Astrocyte (in vitro differentiated cells and primary cell): ENCODE measurements at regions not wholly inside any gene's neighbourhood (a gene's known extent, or its start where the extent isn't known, plus 50 kb on each side); places are given as distances from the start of the nearest gene placed in this dataset.

Source experiments
- DNase-seq: peaks from one replicate; pipeline ENCODE4 v3.0.0-alpha.2; 2010; ENCODE audit warnings: low read depth
- FAIRE-seq: peaks from 2 replicates; lab custom pipeline; 2011; peaks lifted over from hg19 to GRCh38; lab: Jason Lieb, UNC
- H2AFZ ChIP-seq: 2 replicates; pipeline ENCODE4 v1.6.0; 2012; ENCODE audit warnings: low read depth, low read length, inconsistent platforms
- H3K27ac ChIP-seq: 2 replicates; pipeline ENCODE4 v1.5.1; 2011; ENCODE audit warnings: low read depth, low read length, inconsistent platforms
- H3K27me3 ChIP-seq: 2 replicates; pipeline ENCODE4 v1.6.0; 2011; ENCODE audit warnings: low read length, inconsistent platforms; ENCODE audit not compliant: insufficient read depth
- H3K36me3 ChIP-seq: 2 replicates; pipeline ENCODE4 v1.5.1; 2011; ENCODE audit warnings: low read length, inconsistent platforms; ENCODE audit not compliant: insufficient read depth
- H3K4me1 ChIP-seq: 2 replicates; pipeline ENCODE4 v1.5.1; 2011; ENCODE audit warnings: low read length, inconsistent platforms; ENCODE audit not compliant: insufficient read depth
- H3K4me2 ChIP-seq: 2 replicates; pipeline ENCODE4 v1.6.0; 2012; ENCODE audit warnings: low read length, inconsistent platforms
- H3K4me3 ChIP-seq: 2 replicates; pipeline ENCODE4 v1.5.1; 2011; ENCODE audit warnings: low read depth, mild to moderate bottlenecking, low read length, inconsistent platforms; ENCODE audit not compliant: insufficient read depth
- H3K79me2 ChIP-seq: 2 replicates; pipeline ENCODE4 v1.6.0; 2012; ENCODE audit warnings: mild to moderate bottlenecking, low read length, inconsistent platforms; ENCODE audit not compliant: insufficient read depth
- H3K9ac ChIP-seq: 2 replicates; pipeline ENCODE4 v1.6.0; 2012; ENCODE audit warnings: mild to moderate bottlenecking, low read length, inconsistent platforms
- H3K9me3 ChIP-seq: 2 replicates; pipeline ENCODE4 v1.5.1; 2012; ENCODE audit warnings: low read depth, mild to moderate bottlenecking, low read length, inconsistent platforms; ENCODE audit not compliant: insufficient read depth
- H4K20me1 ChIP-seq: 2 replicates; pipeline ENCODE4 v1.6.0; 2012; ENCODE audit warnings: low read length, inconsistent platforms; ENCODE audit not compliant: insufficient read depth
- H3K27ac Mint-ChIP-seq: one replicate; pipeline ENCODE4 v1.8.0; 2021; ENCODE audit warnings: mild to moderate bottlenecking, mixed read lengths; ENCODE audit not compliant: unreplicated experiment
- H3K27me3 Mint-ChIP-seq: one replicate; pipeline ENCODE4 v1.8.0; 2021; ENCODE audit warnings: low read depth, mixed read lengths; ENCODE audit not compliant: unreplicated experiment
- H3K36me3 Mint-ChIP-seq: one replicate; pipeline ENCODE4 v1.8.0; 2021; ENCODE audit warnings: low read depth, mixed read lengths; ENCODE audit not compliant: unreplicated experiment
- H3K4me1 Mint-ChIP-seq: one replicate; pipeline ENCODE4 v1.8.0; 2021; ENCODE audit warnings: low read depth, mixed read lengths; ENCODE audit not compliant: unreplicated experiment
- H3K4me3 Mint-ChIP-seq: one replicate; pipeline ENCODE4 v1.8.0; 2021; ENCODE audit warnings: mild to moderate bottlenecking, moderate library complexity, mixed read lengths; ENCODE audit not compliant: unreplicated experiment
- H3K9me3 Mint-ChIP-seq: one replicate; pipeline ENCODE4 v1.8.0; 2021; ENCODE audit warnings: mild to moderate bottlenecking, mixed read lengths; ENCODE audit not compliant: unreplicated experiment
- EZH2 ChIP-seq: IDR thresholded peaks from 2 replicates; pipeline ENCODE4 v1.6.1; 2012; ENCODE audit warnings: mild to moderate bottlenecking, low read length, inconsistent platforms; ENCODE audit not compliant: insufficient read depth
- TF ChIP-seq, protein P1 (sequence below): IDR thresholded peaks from 2 replicates; pipeline ENCODE4 v1.5.1; 2011; ENCODE audit warnings: low read depth, mild to moderate bottlenecking, inconsistent platforms, low read length, moderate library complexity; ENCODE audit not compliant: insufficient read depth

DNA sequence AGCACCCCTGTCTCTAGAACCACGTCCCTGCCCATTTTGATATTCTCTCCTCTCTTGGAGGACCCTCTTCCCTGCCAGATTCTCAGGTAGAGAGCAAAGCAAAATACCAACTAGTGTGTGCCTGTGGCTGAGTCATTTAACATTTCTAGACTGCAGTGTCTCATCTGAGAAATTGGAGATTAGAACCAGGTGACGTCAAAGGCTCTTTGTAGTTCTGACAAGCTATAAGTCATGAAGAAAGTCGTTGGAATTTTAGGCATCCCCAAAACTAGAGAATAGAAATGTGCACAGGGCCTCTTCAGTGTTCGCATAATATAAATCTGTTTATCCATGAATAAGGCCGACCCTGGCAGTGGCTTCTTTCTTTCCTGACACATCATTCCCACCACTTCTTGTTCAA is 74.4 kb upstream of the TANC1 start:
- Histone ChIP-seq H3K27me3 (no peaks in the 10 kb centered on the region), H3K4me3 (no peak overlapping the region), H3K4me2 (peak overlapping the region; percentile 63), H3K9me3 (no peaks in the 10 kb centered on the region), H3K4me1 (peaks cover 28% of the 10 kb centered on the region), H3K27ac (peak overlapping the region; percentile 77), H3K79me2 (no peaks in the 10 kb centered on the region), H4K20me1 (no peaks in the 10 kb centered on the region), H3K9ac (peak overlapping the region; percentile 47), H2AFZ (no peak overlapping the region), H3K36me3 (no peaks in the 10 kb centered on the region)
- Mint-ChIP-seq H3K27me3 (no peaks in the 10 kb centered on the region), H3K4me1 (peaks cover 12% of the 10 kb centered on the region), H3K27ac (no peak overlapping the region), H3K4me3 (no peak overlapping the region), H3K36me3 (peaks cover 2% of the 10 kb centered on the region), H3K9me3 (no peaks in the 10 kb centered on the region)
- peak; percentile 67 for FAIRE-seq
- DNase-seq: peak; percentile 97
- TF ChIP-seq, protein P1, sequence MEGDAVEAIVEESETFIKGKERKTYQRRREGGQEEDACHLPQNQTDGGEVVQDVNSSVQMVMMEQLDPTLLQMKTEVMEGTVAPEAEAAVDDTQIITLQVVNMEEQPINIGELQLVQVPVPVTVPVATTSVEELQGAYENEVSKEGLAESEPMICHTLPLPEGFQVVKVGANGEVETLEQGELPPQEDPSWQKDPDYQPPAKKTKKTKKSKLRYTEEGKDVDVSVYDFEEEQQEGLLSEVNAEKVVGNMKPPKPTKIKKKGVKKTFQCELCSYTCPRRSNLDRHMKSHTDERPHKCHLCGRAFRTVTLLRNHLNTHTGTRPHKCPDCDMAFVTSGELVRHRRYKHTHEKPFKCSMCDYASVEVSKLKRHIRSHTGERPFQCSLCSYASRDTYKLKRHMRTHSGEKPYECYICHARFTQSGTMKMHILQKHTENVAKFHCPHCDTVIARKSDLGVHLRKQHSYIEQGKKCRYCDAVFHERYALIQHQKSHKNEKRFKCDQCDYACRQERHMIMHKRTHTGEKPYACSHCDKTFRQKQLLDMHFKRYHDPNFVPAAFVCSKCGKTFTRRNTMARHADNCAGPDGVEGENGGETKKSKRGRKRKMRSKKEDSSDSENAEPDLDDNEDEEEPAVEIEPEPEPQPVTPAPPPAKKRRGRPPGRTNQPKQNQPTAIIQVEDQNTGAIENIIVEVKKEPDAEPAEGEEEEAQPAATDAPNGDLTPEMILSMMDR: no peak
- TF ChIP-seq EZH2: no peak

DNA sequence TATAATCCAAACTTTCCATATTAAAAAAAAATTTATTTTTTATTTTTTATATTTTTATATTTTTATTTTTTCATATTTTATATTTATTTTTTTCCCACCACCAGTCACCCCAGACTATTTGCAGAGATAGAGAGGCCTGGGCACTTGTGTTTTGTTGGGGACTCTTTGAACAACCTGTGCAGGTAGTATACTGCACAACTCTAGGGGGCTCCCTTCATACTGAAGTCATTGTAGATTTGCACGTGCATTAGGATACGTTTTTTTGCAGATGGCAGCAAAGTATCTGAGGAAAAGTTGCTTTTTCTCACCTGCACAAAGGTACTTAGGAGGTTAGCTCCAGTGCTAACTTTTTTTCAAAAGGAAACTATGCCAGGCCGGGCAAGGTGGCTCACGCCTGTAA is 73.9 kb upstream of the TANC1 start:
- H3K27ac Mint-ChIP-seq: no peak overlapping the region
- TF ChIP-seq EZH2: no peak
- TF ChIP-seq, protein P1: no peak

DNA sequence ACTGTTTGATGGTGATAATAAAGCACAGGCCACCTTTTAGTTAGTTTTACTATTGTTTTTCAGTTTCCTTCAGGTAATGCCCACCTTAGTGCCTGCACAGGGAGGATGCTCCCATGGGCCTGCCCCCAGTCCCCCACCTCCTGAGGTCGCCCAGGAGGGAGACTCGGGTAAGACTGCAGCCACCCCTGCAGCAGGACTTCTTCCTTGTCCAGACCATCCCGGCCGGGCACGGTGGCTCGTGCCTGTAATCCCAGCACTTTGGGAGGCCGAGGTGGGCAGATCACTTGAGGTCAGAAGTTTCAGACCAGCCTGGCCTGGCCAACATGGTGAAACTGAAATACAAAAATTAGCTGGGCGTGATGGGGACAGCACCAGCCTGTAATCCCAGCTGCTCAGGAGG is 68.1 kb upstream of the TANC1 start:
- DNase-seq: no peak
- Histone ChIP-seq H3K4me2 (no peak overlapping the region), H3K9me3 (no peaks in the 10 kb centered on the region), H3K4me1 (no peaks in the 10 kb centered on the region), H3K27ac (no peak overlapping the region), H3K79me2 (no peaks in the 10 kb centered on the region), H4K20me1 (no peaks in the 10 kb centered on the region), H3K4me3 (no peak overlapping the region), H3K27me3 (no peaks in the 10 kb centered on the region), H3K9ac (no peak overlapping the region), H2AFZ (no peak overlapping the region), H3K36me3 (no peaks in the 10 kb centered on the region)
- H3K36me3 Mint-ChIP-seq: no peaks in the 10 kb centered on the region
- no peak overlapping the region for H3K4me3 Mint-ChIP-seq
- TF ChIP-seq, protein P1: no peak
- no peak for TF ChIP-seq EZH2
- H3K9me3 Mint-ChIP-seq: no peaks in the 10 kb centered on the region
- no peaks in the 10 kb centered on the region for H3K27me3 Mint-ChIP-seq
- FAIRE-seq: no peak
- peaks cover 2% of the 10 kb centered on the region for H3K4me1 Mint-ChIP-seq
- no peak overlapping the region for H3K27ac Mint-ChIP-seq

More for the DNA sequence above, 73.9 kb upstream of the TANC1 start:
- Mint-ChIP-seq H3K27me3 (no peaks in the 10 kb centered on the region), H3K4me1 (peaks cover 12% of the 10 kb centered on the region), H3K36me3 (peaks cover 2% of the 10 kb centered on the region), H3K4me3 (no peak overlapping the region), H3K9me3 (no peaks in the 10 kb centered on the region)
- H3K27ac ChIP-seq: peak overlapping the region; percentile 77
- no peaks in the 10 kb centered on the region for H4K20me1 ChIP-seq
- no peaks in the 10 kb centered on the region for H3K79me2 ChIP-seq
- H3K9me3 ChIP-seq: no peaks in the 10 kb centered on the region
- H3K36me3 ChIP-seq: no peaks in the 10 kb centered on the region
- H3K4me1 ChIP-seq: peaks cover 28% of the 10 kb centered on the region
- H3K9ac ChIP-seq: no peak overlapping the region
- FAIRE-seq (no peak), DNase-seq (no peak)
- no peak overlapping the region for H2AFZ ChIP-seq
- peak overlapping the region; percentile 63 for H3K4me2 ChIP-seq
- H3K4me3 ChIP-seq: no peak overlapping the region
- H3K27me3 ChIP-seq: no peaks in the 10 kb centered on the region
